Mammary epithelial cell (primary cell): ENCODE measurements at regions not wholly inside any gene's neighbourhood (a gene's known extent, or its start where the extent isn't known, plus 50 kb on each side); places are given as distances from the start of the nearest gene placed in this dataset.

Experiments used
- CTCF ChIP-seq, 2 donors: IDR thresholded peaks in 1 of 2; conservative IDR thresholded peaks in 1 of 2; 2 replicates each; pipeline ENCODE4 v1.5.1; 2011 to 2012; ENCODE audit warnings: inconsistent platforms in 2 of 2, low read length in 2 of 2, mild to moderate bottlenecking in 2 of 2, control low read depth in 1 of 2, low read depth in 1 of 2; ENCODE audit not compliant: insufficient read depth in 1 of 2; ENCODE audit errors: extremely low read depth in 1 of 2
- EZH2 ChIP-seq: IDR thresholded peaks from 2 replicates; pipeline ENCODE4 v1.6.1; 2012; ENCODE audit warnings: low read length, inconsistent platforms, borderline replicate concordance

- TF ChIP-seq CTCF (conservative IDR thresholded peaks at IDR 0.05 in 1 of 2, IDR thresholded peaks at IDR 0.05 in 1 of 2; ENCODE audit: extremely low read depth in 1 of 2, insufficient read depth in 1 of 2, low read depth in 1 of 2, low read length in 2 of 2) (no peak), EZH2 (no peak)
Measured at GRCh38 chr1:218851586-218851985, 322.1 kb upstream of the LYPLAL1 start.
